ENCODE measurements at regions not wholly inside any gene's neighbourhood (a gene's known extent, or its start where the extent isn't known, plus 50 kb on each side); places are given as distances from the start of the nearest gene placed in this dataset.

DNA sequence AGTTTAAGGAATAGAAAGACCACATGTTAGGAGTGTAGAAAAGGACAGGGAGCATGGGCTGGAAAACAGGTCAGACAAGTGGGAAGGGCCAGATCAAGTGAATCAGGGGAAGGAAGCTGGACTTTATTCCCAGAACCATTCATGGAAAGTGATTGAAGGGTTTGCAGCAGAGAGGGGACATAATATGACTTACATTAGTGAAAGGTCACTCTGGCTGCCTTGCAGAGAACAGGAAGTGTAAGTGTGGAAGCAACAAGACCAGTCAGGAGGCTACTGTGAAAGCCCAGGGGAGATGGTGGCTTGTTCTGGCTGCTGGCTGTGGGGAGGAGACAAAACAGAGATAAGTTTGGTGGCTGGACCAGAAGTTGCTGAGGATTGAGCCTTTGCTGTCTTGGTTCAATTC is 69.1 kb downstream of the VCPKMT start:
- H3K27ac ChIP-seq (ENCODE audit: low read depth, low read length) = no peak overlapping the region

DNA sequence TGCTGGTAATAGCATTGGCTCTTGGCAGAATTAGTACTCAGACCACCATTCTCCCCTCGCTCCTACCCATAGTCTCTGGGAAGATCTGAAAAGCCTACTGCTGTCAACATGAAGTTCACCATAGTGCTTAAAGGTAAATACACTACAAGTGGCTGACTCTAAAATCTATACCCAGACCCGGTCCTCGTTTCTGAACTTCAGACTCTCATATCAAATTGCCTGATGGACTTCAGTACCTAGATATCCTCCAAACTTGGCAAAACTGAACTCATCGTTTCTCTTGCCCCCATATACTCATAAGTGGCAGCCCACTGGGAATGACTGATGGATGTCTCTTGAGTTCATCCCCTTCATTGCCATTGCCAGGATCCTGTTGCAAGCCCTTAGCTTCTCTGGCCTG is 67.3 kb downstream of the VCPKMT start:
- no peak overlapping the region for H3K27ac ChIP-seq (ENCODE audit: low read depth, low read length)
- 85 to 98% (median 96%) methylated on average over 4 of the region's 4 CpGs for WGBS, 3 donors

DNA sequence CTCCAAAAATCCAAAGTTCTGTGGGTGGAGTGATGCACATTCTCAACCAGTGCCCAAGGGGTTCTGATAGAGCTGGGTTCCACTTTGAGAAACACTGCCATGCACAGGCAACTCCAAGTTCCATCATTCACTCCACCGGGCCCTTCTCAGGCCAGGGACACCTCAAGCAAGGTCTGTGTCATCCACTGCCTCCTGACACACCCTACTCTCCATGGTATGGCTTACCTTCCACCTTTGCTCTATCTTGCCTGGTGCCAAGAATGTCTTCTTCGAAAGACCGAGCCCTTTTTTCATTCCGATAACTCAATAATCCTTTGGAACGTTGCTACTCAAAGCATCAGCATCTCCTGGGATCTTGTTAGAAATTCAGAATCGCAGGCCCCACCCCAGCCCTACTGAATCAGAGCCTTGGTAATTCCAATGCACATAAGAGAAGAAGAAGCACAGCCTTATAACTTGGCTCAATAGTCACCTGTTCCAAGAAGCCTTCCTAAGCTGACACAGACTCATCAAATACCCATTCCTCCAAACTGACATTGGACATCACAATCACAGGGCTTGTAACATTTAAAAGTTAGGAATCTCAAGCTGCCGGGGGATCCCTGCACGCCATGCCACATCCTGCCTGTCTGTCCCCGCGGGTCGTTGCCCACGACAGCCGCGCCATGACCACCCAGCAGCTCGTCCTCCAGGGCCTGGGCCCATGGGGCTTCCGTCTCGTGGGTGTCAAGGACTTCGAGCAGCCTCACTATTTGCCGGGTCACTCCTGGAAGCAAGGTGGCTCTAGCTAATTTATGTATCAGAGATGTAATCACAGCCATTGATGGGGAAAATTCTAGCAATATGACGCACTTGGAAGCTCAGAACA is 66.4 kb downstream of the VCPKMT start:
- WGBS, 3 donors = 91 to 93% (median 93%) methylated on average over 20 of the region's 20 CpGs
- H3K27ac ChIP-seq (ENCODE audit: low read depth, low read length) = no peak overlapping the region

DNA sequence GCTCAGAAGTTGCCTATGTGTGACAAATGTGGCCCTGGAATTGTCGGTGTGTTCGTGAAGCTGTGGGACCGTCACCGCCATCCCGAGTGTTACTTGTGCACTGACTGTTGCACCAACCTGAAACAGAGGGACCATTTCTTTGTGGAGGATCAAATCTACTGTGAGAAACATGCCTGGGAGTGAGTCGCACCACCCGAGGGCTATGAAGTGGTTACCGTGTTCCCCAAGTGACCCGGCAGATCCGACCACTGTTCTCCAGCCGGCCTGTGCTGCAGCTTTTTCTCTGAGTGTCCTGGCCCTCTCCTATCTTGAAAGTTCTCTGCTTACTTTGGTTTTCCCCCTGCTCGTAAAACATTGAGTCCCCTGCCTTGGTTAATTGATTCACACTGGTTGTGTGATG is 65.3 kb downstream of the VCPKMT start:
- no peak overlapping the region for H3K27ac ChIP-seq (ENCODE audit: low read depth, low read length)
- 87 to 96% (median 95%) methylated on average over 12 of the region's 12 CpGs for WGBS, 3 donors

DNA sequence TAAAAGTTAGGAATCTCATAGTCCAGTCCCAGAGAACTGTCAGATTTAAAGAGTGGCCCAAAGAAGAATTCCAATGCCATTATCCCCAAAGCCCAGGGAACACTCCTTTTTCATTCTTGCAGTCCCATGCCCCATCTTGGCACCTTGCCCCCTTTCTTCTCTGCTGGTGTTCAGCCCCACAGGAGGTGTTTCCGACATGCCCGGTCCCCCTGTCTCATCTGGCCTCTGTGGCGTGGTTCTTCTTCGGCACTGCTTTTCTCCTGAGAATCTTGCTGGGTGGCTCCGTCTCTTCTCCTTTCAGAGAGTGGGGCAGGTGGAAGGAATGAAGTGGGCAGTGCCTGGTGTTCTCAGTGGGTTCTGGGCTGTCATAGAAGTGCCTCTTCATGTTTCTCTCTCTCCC is 64.7 kb downstream of the VCPKMT start:
- 96 to 98% (median 98%) methylated on average over 5 of the region's 5 CpGs for WGBS, 3 donors

DNA sequence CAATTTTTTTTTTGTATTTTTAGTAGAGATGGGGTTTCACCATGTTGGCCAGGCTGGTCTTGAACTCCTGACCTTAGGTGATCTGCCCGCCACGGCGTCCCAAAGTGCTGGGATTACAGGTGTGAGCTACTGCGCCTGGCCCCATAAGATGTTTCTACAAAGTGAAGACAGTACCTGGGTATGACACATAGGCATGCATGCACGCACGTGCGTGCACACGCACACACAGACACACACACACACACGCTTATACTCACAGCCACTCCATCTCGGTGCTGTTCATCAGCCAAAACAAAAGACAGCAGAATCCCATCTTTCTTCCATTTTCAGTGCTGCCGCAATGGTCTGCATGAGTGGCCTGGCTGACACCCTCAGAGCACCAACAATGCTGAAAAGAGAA is 63.9 kb downstream of the VCPKMT start:
- no peak overlapping the region for H3K27ac ChIP-seq (ENCODE audit: low read depth, low read length)
- 90 to 95% (median 95%) methylated on average over 11 of the region's 11 CpGs for WGBS, 3 donors

More for the DNA sequence above, 64.7 kb downstream of the VCPKMT start:
- no peak overlapping the region for H3K27ac ChIP-seq (ENCODE audit: low read depth, low read length)

DNA sequence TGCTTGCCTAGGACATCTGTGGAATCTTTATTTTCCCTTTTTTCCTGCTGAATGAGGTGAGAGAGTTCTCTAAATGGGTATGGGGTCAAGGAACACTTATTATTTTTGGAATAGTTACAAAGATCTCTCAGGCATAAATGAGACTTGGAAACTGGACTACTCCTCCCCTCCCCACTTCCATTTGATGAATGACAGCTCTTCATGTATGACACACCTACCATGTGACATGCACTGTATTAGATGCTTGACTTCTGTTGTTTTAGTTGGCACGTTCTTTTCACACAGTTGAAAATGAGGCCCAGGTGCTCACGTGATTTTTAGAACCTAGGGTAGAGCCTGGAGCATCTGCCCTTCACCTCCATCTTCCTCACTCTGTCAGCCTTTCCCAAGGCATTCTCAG is 62.4 kb downstream of the VCPKMT start:
- no peak overlapping the region for H3K27ac ChIP-seq (ENCODE audit: low read depth, low read length)
- 87 to 94% (median 93%) methylated on average over 2 of the region's 2 CpGs for WGBS, 3 donors

DNA sequence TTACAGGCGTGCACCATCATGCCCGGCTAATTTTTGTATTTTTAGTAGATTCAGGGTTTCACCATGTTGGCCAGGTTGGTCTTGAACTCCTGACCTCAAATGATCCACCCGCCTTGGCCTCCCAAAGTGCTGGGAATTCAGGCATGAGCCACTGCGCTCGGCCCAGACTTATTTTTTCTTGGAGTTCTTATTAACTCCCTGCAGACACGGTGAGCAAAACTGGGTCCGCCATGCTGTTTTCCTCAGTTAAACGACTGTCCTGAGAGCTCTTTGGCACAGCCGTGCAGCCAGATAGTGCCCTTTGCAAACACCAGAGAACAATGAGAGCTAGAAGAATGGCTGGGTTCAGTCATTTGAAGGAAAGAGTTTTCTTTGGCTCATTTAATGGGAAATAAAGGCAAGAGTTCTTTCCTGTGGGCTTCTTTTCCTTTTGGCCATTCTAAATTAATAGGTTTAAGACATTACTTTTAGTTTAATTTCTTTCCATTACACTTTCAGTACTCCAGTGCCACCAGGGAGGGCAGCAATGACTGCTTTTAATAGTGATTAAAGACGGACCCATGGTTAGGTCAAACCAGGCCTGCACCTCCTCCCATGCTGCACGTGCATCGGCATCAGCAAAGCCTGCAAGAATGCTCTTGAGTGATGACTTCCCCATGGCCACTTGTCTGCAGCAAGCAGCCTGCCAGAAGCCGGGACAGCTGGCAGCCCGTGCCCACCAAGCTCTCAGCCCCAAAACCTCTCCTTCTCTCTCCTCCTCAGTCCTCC is 60.7 kb downstream of the VCPKMT start:
- H3K27ac ChIP-seq (ENCODE audit: low read depth, low read length) = no peak overlapping the region
- 65 to 75% (median 71%) methylated on average over 14 of the region's 14 CpGs for WGBS, 3 donors

DNA sequence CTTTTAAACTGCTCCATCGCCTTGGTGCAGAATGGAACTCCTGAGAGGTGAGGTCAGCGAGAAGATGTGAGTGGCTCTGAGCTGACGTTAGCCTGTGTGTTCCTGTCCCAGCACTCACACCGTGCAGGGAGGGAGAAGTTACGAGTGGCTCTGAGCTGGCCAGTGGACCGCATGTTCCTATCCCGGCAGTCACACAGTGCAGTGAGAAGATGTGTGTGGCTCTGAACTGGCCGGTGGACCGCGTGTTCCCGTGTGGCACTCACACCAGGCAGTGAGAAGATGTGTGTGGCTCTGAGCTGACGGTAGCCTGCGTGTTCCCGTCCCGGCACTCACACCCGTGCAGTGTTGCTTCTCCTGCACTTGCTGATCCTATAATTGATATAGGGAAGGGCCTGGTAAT is 59.9 kb downstream of the VCPKMT start:
- WGBS, 3 donors = 72 to 81% (median 73%) methylated on average over 16 of the region's 16 CpGs
- no peak overlapping the region for H3K27ac ChIP-seq (ENCODE audit: low read depth, low read length)

DNA sequence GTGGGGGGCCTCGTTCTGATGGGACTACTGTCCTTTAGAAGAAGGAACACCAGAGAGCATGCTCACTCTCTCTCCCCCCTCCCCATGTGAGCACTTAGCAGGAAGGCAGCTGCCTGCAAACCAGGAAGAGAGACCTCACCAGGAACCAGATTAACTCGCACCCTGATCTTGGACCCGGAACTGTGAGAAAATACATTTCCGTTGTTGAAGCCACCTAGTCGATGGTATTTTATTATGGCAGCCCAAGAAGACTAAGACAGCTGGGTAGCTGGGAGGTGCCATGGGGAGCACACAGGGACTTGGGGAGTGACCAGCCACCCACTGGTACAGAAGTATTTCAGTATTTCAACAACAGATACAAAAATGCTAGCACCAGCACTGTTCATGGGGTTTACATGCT is 59.0 kb downstream of the VCPKMT start:
- 68 to 76% (median 74%) methylated on average over 5 of the region's 5 CpGs for WGBS, 3 donors

DNA sequence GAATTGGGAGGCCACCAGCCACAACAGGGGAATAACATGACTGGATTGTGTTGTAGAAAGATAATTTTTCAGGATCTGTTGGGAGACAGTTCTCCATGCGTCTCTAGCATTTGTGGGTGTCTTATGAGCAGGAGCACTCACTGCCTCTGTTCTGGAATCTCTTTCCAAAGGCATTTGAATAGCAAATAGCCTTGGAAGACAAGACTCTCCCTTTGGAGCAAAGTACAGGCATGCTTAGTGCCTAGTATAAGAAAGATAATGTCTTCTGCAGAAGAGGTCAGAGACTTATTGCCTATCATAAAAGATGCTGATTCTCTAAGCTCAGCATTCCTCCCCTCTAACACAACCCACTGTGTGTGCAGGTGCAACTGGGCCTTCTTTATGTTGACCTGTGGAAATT is 58.3 kb downstream of the VCPKMT start:
- 91 to 100% (median 95%) methylated on average over 1 of the region's 1 CpG for WGBS, 3 donors
- H3K27ac ChIP-seq (ENCODE audit: low read depth, low read length) = no peak overlapping the region

More for the DNA sequence above, 59.0 kb downstream of the VCPKMT start:
- H3K27ac ChIP-seq (ENCODE audit: low read depth, low read length) = no peak overlapping the region
